HG02759 (cell line): ENCODE measurements at regions not wholly inside any gene's neighbourhood (a gene's known extent, or its start where the extent isn't known, plus 50 kb on each side); places are given as distances from the start of the nearest gene placed in this dataset.
"Not testable (repeated sequence)": the region's sequence is repeated elsewhere in the genome, so short reads cannot be mapped to it uniquely, and the experiment has no call there.

ENCODE experiments used
- ATAC-seq: cut with Tn5 transposase; IDR thresholded peaks from one replicate; pipeline ENCODE4 v1.9.1; 2021; ENCODE audit warnings: mild to moderate bottlenecking, moderate library complexity; ENCODE audit not compliant: unreplicated experiment

DNA sequence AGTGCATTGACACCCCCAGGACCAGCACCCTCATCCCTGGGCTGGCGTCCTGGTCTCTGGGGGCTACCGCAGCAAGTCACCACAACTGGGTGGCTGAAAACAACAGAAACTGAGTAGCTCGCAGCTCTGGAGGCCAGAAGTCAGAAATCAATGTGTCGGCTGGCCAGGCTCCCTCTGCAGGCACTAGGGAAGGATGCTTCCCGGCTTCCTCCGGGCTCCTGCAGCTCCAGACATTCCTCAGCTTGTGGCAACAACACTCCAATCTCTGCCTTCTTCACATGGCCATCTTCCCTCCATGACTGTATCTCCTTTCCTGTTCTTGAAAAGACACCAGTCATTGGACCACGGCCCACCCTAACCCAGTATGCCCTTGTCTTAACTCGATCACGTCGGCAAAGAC, 224.2 kb downstream of the NPHP4 start:
- ATAC-seq, result no peak

- not testable (repeated sequence) for ATAC-seq
Observed at GRCh38 chr1:5766996-5767395, 225.2 kb downstream of the NPHP4 start.

DNA sequence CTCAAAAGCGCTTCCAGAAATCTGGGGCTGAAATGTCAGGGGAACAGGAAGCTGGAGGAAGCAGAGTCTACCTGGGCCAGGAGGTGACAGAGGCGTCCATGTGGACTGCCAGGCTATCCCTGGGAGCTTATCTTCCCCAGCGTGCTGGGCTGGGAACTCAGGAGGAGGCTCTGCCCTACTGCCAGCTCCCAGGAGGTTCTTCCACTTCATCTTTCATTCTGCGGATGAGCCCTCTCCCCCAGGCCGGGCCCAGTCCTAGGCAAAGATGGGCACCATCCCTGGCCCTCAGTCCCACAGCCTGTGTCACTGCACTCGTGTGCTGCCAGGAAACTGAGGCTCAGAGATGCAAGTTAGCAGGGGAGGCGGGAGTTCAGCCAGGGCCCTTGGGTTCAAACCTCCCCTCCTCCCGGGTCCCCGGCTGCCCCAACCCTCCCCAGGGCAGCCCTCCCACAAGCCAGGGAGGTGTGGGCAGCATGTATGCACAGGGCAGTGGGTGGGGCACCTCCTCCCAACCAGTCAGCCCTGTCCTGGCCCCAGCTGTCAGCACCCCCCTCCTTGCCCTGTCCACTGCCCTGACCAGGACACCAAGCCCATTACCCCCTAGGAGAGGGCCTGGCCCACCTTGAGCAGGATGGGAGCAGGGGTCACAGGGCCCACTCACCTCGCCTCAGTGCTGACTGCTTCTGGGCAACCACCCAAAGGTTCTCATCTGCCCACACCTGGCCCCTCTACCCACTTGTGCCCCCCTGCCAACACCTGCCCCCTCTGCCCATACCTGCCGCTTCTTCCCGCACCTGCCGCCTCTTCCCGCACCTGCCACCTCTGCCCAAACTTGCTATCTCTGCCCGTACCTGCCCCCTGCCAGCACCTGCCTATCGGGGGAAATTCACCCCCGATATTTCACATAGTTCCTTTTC, 226.0 kb downstream of the NPHP4 start:
- no peak for ATAC-seq

DNA sequence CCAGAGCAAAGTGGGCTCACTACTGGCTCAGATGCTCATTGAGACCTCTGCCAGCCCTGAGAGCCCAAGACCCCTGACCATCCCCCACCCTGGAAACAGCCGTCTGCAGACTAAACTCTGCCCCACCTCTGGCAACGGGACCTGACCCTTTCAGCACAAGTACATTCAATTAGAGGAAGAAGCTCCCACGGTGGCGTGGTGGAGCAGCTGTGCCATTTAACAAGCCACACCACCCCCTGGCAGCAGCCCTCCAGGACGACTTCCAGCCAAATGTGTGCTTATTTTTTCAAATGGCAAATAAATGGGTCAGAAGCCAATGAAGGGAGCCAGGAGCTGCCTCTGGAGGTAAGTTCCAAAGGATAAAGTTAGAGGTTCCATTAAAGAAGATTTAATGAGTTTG, 226.7 kb downstream of the NPHP4 start:
- ATAC-seq, result no peak

GRCh38 chr1:5764959-5765358, 227.3 kb downstream of the NPHP4 start:
- no peak for ATAC-seq

- no peak for ATAC-seq
Observed at GRCh38 chr1:5764464-5764863, 227.8 kb downstream of the NPHP4 start.

DNA sequence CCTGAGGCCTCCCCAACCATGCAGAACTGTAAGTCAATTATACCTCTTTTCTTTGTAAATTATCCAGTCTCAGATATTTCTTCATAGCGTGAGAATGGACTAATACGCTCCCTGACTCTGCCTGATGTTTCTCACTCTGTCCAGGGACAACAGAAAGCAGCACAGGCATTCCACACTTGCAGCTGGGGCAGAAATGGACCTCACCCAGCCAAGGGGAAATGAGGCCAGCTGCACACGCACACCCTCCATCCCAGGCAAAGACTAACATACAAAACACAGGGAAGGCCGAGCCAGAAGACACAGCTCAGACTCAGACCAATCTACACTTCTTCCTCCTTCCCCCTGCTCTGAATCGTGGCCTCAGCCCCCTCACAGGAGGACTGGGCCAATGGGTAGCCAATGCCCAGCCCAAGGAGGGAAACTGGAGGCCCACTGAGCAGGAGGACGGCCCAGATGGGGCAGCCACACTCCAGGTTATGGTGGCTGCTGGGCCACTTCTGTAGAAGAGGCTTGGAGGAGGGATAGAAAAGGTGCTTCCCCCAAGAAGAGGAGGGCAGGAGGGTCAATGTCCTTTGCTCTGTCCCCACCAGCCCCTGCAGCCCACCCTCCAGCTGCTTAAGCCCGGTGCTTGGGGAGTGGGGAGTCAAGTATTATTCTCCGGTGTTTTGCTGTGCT, 228.4 kb downstream of the NPHP4 start:
- ATAC-seq, result no peak

DNA sequence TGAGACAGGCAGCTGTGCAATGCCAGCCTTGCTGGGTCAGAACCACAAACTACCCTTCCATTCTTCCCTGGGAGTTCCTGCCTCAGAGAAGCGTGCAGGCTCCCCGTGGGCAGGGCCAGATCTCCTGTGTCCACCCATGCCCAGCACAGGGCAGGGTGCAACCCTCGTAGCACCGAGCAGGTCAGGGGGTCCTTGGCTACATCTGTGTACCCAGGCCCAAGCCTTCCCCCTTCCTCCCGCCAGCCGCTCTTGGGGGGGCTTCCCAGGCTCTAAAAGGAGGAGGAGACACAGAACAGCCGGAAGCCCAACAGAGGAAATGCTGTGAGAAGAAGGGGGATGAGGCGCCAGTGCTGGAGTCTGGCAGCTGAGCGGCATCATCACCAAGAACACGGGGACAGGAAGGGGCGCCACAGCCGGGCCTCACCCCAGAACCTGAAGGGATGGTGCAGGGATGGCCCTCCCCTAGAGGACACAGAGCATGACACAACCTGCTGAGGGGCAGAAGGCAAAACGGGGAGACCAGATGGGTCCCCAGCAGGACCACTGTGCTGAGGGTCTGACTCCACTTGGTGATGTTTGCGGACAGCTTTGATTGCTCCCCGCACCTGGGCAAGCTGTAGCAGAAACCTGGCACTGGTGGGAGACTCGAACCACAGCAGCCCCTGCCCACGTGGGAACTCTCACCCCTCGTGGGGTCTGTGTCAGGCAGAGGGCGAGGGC, 233.2 kb downstream of the NPHP4 start:
- no peak for ATAC-seq

- no peak for ATAC-seq
Observed at GRCh38 chr1:5758000-5758858, 234.0 kb downstream of the NPHP4 start.

DNA sequence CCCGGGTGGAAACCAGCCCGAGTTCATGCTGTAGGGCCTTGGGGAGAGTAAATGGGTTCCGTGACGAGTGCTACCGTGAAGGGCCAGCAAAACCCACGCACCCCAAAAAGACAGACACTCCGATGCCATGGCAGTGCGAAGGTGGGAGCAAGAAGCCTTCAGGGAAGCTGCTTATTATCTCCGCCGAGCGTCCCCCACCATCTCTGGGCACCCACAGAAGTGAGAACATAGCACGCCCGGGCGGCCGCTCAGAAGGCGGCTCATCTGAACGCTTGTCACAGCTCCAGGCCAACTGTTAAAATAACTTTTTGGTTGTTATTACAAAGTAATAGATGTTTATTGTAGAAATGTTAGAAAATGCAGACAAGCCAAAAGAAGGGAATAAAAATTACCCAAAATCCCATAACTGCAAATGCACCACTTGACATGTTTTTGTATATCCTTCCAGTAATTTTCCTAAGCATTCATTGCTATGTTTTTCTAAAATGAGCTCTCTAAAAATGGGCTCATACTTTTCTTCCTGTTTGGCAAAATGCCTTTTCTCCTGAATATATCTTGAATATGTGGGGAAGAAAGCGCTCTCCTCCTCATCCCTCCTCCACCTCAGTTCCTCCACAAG, 234.9 kb downstream of the NPHP4 start:
- ATAC-seq, result no peak

DNA sequence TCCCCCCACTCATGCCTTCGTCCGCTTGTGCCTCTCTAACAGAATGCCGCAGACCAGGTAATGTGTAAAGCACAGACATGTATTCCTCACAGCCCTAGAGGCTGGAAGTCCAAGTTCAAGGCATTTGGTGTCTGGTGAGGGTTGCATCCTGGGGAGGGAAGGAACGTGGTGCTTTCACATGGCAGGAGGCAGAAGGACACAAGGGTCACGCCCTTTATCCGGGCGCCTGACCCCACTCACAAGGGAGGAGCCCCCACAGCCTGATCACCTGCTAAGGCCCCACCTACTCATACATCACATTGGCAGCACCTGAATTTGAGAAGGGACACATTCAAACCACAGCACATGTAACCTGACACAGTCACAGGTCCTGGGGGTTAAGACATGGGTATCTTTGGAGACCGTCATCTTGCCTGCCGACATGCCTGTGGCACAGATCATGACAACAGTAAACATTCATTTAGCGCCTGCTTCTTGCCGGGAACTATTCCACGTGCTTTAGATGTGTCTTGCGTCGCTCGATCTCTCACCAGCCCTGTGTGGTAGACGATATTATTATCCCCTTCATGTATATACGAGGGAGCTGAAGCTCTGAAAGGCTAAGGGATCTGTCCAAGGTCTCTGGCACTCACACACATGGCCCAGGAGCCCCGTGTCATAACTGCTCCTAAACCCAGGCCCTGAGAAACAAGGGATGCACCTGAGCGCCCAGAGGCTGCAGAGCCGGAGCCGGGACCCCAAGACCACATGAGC, 235.6 kb downstream of the NPHP4 start:
- no peak for ATAC-seq

- no peak for ATAC-seq
Observed at GRCh38 chr1:5755552-5756125, 236.6 kb downstream of the NPHP4 start.

DNA sequence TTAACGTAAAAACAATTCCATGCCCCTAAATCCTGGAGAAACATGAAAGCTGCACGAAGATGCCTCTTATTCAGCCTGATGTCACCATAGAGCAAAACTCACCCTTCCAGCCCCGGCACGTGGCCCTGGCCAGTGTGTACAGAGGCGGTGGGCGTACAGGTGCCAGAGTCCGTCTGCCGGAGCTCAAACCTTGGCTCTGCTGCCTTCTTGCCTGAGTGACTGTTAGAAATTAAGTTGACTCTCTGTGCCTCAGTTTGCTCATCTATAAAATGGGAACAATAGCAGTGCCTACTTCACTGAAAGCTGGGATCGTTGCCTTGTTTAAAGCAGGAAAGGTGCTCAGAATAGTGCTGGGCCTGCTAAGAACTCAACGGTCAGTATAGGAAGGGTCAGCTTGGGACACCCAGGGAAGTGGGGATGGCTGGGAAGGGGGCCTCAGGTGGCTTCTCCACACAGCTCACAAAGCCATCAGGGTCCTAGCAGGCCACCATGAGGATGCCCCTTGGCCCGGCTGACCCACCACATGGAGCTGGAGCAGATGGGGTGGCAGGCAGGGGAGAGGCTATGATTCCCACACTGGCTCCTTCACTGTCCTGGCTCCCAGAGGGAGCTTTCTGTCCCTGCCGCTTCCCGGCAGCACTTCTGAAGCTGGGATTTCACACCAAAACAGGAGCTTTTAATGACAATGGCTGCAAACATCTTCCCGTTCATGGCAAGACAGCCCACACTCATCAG, 237.2 kb downstream of the NPHP4 start:
- no peak for ATAC-seq

DNA sequence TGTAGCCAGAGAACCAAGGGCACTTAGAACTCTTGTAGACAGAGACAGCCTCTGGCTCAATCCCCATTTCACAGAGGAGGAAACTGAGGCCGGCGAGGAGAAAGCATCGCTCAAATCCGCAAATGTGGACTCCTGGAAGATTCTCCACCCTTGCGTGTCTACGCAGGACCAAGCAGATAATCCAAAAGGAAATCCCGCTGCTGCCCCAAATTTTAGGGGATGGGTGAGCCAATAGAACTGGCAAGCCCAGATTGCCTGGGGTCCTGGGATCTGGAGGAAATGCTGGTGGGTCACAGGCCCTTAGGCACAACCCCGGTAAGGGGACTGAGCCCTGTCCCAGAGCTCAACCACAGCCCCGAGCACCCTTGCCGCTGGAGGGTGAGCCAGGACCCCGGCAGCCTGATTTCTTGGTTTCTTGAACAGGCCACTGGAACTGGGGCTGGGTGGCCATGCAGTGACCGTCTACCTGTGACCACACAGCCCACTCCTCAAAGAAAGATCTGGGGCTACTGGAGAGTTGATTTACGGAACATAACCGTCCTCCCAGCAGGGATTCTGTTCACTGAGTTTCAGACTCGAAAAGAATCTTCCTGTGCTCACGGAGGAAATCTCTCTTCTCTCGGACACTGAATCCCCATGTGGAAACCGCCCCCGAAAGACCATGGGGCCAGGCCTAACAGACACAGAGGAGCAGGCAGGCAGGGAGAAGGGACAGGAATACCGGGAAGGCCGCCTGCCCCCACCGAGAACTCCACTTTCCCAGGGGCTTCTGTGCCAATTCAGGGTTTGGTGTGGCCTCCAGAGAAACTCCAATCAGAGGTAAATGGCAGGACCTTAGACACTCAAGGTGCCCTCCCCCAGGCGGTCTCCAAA, 238.4 kb downstream of the NPHP4 start:
- ATAC-seq, result no peak

- no peak for ATAC-seq
Observed at GRCh38 chr1:5752746-5753548, 239.3 kb downstream of the NPHP4 start.

DNA sequence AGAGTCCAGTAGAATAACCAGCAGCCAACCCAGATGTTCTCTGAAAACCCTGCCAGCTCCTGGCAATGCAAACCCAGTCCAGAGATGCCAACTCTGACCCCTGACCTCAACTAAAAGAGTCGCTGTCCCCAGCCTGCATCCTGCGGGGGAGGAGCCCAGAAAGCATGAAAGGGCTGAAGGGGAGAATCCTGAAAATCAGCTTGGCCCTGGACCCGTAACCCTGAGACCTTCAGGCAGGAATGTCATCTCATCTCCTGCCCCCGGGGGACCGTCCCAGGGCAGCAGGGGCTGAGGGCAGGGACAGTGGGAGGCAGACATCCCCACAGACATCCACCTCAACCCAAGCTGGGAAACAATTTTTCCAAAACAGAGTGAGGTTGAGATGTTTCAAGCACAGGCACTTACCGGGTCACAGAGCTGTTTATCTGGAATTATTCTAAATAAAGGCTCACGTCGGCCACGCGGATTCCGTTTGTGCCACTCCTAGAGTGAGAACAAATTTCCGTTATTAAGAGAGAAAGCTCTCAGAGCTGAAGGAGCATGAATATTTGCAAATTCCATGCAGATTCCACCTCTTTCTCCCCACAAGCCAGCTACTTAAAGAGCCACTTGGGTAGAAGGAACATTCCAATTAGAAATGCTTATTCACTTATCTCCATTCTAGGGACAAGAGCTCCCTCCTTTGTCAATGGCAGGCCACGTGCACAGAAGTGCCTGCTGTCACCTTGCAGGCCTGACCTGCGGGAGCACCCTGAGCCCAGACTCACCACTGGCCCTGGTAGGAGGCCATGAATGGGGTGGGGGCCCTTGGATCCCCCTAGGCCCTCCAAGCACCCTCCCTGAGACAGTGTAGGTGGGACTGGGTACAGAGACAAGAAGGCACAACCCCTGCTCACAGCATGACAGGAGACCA, 240.1 kb downstream of the NPHP4 start:
- ATAC-seq, result no peak
